HG02763 (cell line): ENCODE measurements at regions not wholly inside any gene's neighbourhood (a gene's known extent, or its start where the extent isn't known, plus 50 kb on each side); places are given as distances from the start of the nearest gene placed in this dataset.

Source experiments
- ATAC-seq: cut with Tn5 transposase; IDR thresholded peaks from one replicate; pipeline ENCODE4 v1.9.1; 2021; ENCODE audit warnings: mild to moderate bottlenecking, moderate library complexity; ENCODE audit not compliant: unreplicated experiment

GRCh38 chr3:22565393-22565792, 637.7 kb upstream of the UBE2E2 start:
- ATAC-seq, result no peak

- ATAC-seq, result no peak
These were observed 634.8 kb upstream of the UBE2E2 start for GRCh38 chr3:22568285-22568684.

- no peak for ATAC-seq
These were observed 633.6 kb upstream of the UBE2E2 start for GRCh38 chr3:22569570-22569969.

- ATAC-seq, result no peak
These were observed 622.1 kb upstream of the UBE2E2 start for GRCh38 chr3:22581007-22581406.

GRCh38 chr3:22582266-22582665, 620.9 kb upstream of the UBE2E2 start:
- ATAC-seq, result no peak

- no peak for ATAC-seq
These were observed 617.6 kb upstream of the UBE2E2 start for GRCh38 chr3:22585504-22585903.

GRCh38 chr3:22585911-22586310, 617.2 kb upstream of the UBE2E2 start:
- no peak for ATAC-seq

- ATAC-seq, result no peak
These were observed 615.7 kb upstream of the UBE2E2 start for GRCh38 chr3:22587446-22587845.

GRCh38 chr3:22593638-22594037, 609.5 kb upstream of the UBE2E2 start:
- ATAC-seq, result no peak

- no peak for ATAC-seq
These were observed 608.1 kb upstream of the UBE2E2 start for GRCh38 chr3:22594990-22595389.

- ATAC-seq, result no peak
These were observed 596.7 kb upstream of the UBE2E2 start for GRCh38 chr3:22606461-22606860.

GRCh38 chr3:22606938-22607337, 596.2 kb upstream of the UBE2E2 start:
- ATAC-seq, result no peak

GRCh38 chr3:22608093-22608492, 595.0 kb upstream of the UBE2E2 start:
- no peak for ATAC-seq

GRCh38 chr3:22608721-22609120, 594.4 kb upstream of the UBE2E2 start:
- no peak for ATAC-seq

GRCh38 chr3:22609139-22609538, 594.0 kb upstream of the UBE2E2 start:
- no peak for ATAC-seq

- no peak for ATAC-seq
These were observed 590.2 kb upstream of the UBE2E2 start for GRCh38 chr3:22612927-22613326.

GRCh38 chr3:22615790-22616189, 587.3 kb upstream of the UBE2E2 start:
- no peak for ATAC-seq

- ATAC-seq, result no peak
These were observed 585.8 kb upstream of the UBE2E2 start for GRCh38 chr3:22617372-22617771.

- ATAC-seq, result no peak
These were observed 582.6 kb upstream of the UBE2E2 start for GRCh38 chr3:22620498-22620897.

- no peak for ATAC-seq
These were observed 581.8 kb upstream of the UBE2E2 start for GRCh38 chr3:22621205-22621809.

- no peak for ATAC-seq
These were observed 575.1 kb upstream of the UBE2E2 start for GRCh38 chr3:22627993-22628499.

GRCh38 chr3:22632536-22632935, 570.6 kb upstream of the UBE2E2 start:
- ATAC-seq, result no peak

GRCh38 chr3:22634433-22634832, 568.7 kb upstream of the UBE2E2 start:
- ATAC-seq, result no peak
